GM21529 (cell line): ENCODE measurements at regions not wholly inside any gene's neighbourhood (a gene's known extent, or its start where the extent isn't known, plus 50 kb on each side); places are given as distances from the start of the nearest gene placed in this dataset.

Source experiments
- ATAC-seq: cut with Tn5 transposase; IDR thresholded peaks from one replicate; pipeline ENCODE4 v1.9.1; 2021; ENCODE audit not compliant: unreplicated experiment

DNA sequence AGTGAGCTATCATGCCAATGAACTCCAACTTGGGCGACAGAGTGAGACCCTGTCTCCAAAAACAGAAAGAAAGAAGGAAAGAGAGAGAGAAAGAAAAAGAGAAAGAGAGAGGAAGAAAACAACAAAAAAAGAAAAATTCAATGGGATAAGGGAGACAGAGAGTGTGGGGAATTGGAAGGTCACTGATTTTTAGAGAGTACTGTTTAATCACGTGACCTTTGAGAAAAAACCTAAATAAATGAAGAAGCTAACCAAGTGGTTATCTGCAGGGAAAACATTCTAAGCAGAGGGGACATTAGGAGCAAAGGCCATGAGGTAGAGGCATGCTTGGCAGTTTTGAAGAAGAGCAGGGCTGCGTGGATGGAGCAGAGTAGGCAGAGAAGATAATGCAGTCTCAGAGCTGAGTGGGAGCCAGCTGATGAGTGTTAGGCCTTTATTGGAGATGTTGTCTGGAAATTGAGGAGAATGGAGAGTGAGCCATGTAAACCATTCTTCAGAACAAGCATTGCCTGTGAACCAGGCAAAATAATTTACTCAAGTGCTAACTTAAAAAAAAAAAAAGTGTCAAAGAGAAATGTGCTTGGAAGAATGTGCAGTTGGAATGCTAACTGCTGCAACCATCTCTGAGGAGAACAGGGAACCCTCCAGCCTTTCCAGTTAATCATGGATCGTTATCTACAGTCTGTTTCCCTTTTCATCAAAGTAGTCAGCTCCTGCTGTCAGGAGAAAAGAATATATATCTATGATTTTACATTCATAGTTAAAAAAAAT is 377.3 kb upstream of the SEMA6D start:
- ATAC-seq: no peak

DNA sequence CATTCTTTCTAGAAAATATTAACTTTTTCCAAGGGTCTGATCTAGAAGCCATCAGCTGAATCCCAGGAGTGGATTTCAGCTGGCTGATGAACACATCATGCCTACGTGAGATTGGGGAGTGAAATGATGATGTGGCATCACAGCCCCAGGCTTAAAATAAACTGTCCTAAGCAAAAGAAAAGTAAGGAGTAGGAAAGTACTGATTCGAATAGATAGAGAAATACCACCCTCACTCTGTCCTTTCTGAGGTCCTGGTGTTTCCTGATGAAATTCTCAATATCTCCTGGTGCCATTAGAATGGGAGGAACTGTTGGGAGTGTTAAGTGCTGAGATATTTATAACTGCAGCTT is 376.8 kb upstream of the SEMA6D start:
- no peak for ATAC-seq

DNA sequence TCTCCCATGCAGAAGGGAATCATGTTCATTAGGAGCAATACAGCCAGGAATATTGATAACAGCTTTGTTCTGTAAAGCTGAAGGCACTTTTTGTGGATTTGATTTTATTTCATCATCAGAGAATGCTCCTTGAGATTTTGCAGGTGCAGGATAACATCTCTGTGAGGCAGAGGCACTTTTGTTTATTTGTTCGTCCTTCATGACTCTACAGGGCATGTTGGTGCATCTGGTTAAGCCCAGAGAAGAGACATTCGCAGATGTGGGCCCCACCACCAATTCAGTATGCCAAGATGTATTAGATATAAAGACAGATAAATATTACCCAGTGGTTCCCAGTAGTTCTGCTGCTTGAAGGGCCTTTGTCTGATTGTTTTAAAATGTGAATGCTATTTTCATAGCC is 368.1 kb upstream of the SEMA6D start:
- ATAC-seq: no peak

DNA sequence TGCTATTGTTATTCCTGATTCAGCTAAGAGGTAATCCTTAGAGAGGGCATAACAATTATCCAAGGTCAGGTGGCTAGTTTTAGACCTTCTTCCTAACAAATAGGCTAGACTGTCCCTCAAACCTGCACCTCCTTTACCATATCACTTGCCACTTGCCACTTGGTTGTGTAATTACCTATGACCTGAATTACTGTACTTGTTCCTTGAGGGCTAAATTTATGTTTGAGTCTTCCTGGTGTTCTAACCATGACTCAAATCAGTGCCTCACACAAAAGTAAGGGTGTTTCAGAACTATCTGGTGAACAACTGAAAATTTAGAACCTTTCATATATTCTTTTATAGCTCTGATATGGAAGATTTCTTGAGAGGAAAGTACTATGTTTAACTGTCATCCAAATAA is 365.8 kb upstream of the SEMA6D start:
- ATAC-seq: no peak

DNA sequence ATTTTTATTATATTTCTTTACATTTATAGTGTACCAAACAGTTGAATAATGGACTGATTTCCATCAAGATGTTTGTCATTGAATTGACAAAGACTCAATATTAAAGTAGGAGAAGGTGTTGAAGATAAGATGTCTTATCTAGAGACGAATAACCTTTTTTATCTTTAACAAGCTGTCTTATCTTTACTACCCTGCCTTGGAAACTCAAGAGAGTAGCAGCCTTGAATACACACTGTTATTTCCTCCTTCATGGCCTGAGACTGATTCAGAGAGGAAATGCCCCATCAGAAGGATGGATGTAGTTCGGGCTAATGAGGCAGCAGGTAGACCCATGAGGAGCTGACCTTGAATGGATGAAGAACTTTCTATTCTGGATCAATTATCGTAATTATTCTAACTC is 365.1 kb upstream of the SEMA6D start:
- ATAC-seq: no peak

DNA sequence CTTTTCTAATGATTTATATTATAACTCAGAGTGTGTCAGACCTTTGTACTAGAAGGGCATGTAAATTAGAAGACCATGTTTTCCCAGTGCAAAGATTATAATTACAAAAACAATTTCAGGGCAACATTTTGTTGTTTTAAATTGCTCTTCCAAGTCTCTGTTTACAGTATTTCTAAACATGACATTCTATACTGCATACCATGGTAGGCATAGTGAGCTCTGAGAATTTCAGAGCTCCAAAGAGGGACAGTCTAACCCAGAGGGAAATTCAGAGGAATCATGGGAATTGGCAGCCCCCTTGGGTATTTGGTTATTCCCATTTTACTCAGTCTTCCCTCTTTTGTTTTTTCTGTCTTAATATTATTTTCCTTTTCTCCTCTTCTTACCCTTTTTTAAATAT is 361.5 kb upstream of the SEMA6D start:
- no peak for ATAC-seq

DNA sequence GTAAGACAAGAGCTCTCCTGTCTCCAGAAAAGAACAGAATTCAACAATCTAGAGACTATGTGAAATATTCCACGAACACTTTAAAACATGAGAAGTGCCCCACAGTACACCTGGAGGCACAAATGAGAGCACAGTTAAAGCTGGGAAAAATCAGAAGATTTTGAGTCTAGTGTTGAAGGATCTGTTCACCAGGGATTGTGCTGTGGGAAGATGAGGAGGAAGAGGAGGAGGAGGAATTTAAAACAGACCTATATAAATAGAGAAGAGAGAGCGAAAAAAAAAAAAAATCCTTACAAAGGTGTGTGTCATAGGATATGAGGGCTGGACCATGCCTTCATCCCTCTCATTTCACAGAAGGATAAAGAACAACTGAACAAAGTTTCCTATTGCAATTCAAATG is 361.0 kb upstream of the SEMA6D start:
- ATAC-seq: no peak

- no peak for ATAC-seq
These were observed 358.4 kb upstream of the SEMA6D start for GRCh38 chr15:47358876-47359275.

DNA sequence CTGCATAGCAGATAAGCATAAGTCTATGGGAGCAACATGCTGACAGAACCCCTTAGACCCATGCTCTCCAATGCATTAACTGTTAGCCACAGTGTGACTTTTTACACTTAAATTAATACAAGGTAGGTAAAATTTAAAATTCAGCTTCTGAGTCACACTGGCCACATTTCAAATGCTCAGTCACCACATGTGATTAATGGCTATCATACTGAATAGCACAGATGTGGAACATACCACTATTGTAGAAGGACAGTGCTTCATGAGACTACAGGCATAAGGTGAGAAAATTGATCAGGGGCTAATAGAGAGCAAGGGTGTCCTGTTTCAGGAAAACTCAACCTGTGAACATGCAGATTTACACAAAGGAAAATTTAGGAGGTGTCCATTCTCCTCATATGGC is 357.0 kb upstream of the SEMA6D start:
- ATAC-seq: no peak

- ATAC-seq: no peak
These were observed 355.0 kb upstream of the SEMA6D start for GRCh38 chr15:47362118-47362905.

DNA sequence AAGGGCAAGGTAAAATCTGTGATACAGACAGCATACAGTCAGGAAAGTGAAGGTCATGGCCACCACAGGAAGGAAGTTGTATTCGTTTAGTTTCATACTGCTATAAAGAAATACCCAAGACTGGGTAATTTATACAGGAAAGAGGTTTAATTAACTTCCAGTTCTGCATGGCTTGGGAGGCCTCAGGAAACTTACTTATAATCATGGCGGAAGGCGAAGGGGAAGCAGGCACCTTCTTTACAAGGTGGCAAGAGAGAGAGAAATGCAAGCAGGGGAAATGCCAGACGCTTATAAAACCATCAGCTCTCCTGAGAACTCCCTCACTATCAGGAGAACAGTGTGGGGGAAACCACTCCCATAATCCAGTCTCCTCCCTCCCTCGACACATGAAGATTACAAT is 353.7 kb upstream of the SEMA6D start:
- no peak for ATAC-seq

- ATAC-seq: no peak
These were observed 352.8 kb upstream of the SEMA6D start for GRCh38 chr15:47364230-47365141.

- no peak for ATAC-seq
These were observed 350.4 kb upstream of the SEMA6D start for GRCh38 chr15:47366884-47367283.

DNA sequence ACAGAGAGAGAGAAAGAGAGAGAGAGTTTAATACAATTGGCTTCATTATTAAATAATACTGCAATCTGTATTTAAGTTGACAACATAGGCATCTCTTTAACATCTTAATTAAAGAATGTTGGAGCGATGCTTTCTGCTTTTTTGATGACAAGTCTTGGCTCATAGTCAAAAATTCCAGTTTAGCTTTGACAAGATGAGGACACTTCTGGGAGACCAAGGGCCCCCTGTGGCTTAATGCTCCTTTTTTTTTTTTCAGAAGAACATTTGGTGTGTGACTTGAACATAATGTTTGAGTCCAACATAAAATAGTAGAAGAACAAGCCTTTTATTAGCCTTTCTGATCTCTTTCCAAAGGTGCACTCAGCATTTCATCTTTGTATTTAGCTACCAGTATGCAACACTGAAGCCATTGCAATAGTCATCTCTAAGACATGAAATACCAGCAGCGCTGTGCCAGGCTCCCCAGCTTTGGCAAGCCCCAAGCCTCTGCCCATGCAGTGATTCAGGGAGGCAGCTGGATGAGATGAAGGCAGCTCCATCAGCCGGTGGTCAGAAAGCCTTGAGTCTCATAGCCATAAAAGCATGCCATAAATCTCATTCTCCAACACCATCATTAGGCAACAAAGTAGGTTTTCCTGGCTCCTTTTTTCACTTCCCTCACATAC is 349.4 kb upstream of the SEMA6D start:
- ATAC-seq: no peak

DNA sequence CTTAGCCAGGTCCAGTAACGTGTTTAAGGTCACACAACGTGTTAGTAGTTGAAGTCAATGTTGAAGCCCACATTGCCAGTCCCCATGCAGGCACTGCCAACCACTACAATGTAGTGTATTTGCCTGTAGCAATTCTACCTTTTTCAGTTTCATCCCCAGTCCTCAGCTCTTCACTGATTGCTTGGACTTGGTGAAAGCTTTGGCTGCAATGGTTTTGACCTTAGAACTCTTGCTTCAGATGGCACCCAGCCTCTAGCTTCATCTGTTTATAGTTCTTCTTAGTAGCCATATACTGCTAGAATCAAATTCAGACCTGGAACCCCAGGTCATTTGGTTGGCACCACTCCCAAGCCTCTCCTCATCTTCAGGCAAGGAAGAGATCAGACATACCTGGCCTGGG is 345.4 kb upstream of the SEMA6D start:
- no peak for ATAC-seq

- no peak for ATAC-seq
These were observed 343.1 kb upstream of the SEMA6D start for GRCh38 chr15:47374222-47374621.

GRCh38 chr15:47376190-47376589 is 341.1 kb upstream of the SEMA6D start:
- ATAC-seq: no peak

- no peak for ATAC-seq
These were observed 339.8 kb upstream of the SEMA6D start for GRCh38 chr15:47377465-47377864.

DNA sequence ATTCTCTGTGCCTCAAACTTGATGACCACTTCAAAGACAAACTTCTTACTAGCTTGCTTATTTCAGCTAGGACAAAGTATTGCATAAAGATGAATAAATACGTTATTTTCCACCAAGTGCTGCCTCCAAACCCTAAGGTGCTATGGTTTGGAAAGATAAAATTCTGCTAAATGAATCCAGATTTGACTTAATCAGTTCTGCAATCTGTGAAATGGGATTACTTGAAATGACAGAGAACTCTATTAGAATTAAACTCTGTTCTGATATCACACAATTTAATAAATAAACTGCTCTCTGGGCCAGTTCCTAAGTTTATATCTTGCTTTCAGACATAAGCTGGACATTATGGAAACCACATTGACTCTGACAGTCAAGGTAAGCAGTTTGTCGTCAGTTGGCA is 338.8 kb upstream of the SEMA6D start:
- ATAC-seq: no peak

DNA sequence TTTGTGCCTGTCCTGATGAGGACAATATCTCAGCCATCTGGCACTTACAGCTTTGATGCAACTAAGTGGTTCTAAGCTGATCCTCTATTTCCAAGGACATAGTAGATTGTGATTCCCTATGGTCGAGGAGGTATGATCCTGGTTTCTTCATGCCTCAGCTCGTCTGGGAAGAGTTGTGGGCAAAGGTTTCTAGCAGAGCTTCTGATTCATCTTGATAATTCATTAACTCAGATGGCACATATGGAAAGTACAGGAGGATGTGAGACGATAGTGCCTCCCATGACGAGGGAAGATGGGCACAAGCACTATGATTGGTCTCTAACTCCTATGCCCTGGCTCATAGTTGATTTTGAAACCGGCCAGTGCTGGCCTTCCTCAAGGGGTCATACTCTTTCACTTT is 334.2 kb upstream of the SEMA6D start:
- no peak for ATAC-seq

DNA sequence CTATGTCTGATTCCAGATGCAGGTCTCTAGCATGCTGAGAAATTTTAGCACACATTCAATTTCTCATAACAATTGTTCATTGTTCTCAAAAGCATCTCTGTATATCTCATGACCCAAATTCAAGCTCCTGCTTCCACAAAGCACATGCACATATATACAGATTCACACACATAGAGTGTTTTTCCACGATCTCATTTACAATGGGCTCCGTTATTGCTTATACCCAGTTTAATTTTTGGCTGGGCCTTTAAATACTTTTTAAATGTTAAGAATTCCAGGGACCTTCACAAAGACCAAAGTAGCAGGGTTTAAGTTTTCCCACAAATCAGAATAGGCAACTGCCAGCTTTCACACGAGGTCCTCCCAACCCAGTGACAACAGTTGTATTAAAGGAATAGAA is 333.5 kb upstream of the SEMA6D start:
- no peak for ATAC-seq
